ENCODE measurements at regions not wholly inside any gene's neighbourhood (a gene's known extent, or its start where the extent isn't known, plus 50 kb on each side); places are given as distances from the start of the nearest gene placed in this dataset.

- H3K9me3 ChIP-seq: no peaks in the 10 kb centered on the region
- no peaks in the 10 kb centered on the region for H3K36me3 ChIP-seq
- no peak overlapping the region for H3K27ac ChIP-seq (replicated peaks in 1 of 4)
- no peak for TF ChIP-seq POLR2AphosphoS5 (IDR thresholded peaks at IDR 0.05)
- no peak for TF ChIP-seq POLR2A (IDR thresholded peaks at IDR 0.05; ENCODE audit: low read depth)
- no peak for TF ChIP-seq CTCF (IDR thresholded peaks at IDR 0.05)
- TF ChIP-seq EP300 (IDR thresholded peaks at IDR 0.05): no peak
- intact Hi-C loops (cut with DNase I): no loop called here
- H3K4me3 ChIP-seq: no peak overlapping the region
- no peak for DNase-seq (ENCODE audit: extremely low spot score)
- 80% methylated on average over 6 of the region's 6 CpGs for WGBS
- H3K4me1 ChIP-seq: no peaks in the 10 kb centered on the region
- no peaks in the 10 kb centered on the region for H3K27me3 ChIP-seq
Observed at GRCh38 chr10:83222300-83222699, 917.0 kb upstream of the GHITM start.

GRCh38 chr10:83222832-83223742 lies 916.2 kb upstream of the GHITM start:
- TF ChIP-seq POLR2AphosphoS5 (IDR thresholded peaks at IDR 0.05) (no peak), CTCF (IDR thresholded peaks at IDR 0.05) (no peak), EP300 (IDR thresholded peaks at IDR 0.05) (no peak), POLR2A (IDR thresholded peaks at IDR 0.05; ENCODE audit: low read depth) (no peak)
- no peaks in the 10 kb centered on the region for H3K4me1 ChIP-seq
- H3K27me3 ChIP-seq: no peaks in the 10 kb centered on the region
- no peak for DNase-seq (ENCODE audit: extremely low spot score)
- H3K36me3 ChIP-seq: no peaks in the 10 kb centered on the region
- H3K9me3 ChIP-seq: no peaks in the 10 kb centered on the region
- no peak overlapping the region for H3K4me3 ChIP-seq
- WGBS: 80% methylated on average over 24 of the region's 25 CpGs
- no peak overlapping the region for H3K27ac ChIP-seq (replicated peaks in 1 of 4)
- intact Hi-C loops (cut with DNase I): no loop called here

GRCh38 chr10:83225781-83226180 lies 913.5 kb upstream of the GHITM start:
- H3K4me1 ChIP-seq: no peaks in the 10 kb centered on the region
- WGBS: 76% methylated on average over 4 of the region's 4 CpGs
- no peak for TF ChIP-seq POLR2AphosphoS5 (IDR thresholded peaks at IDR 0.05)
- TF ChIP-seq CTCF (IDR thresholded peaks at IDR 0.05): no peak
- TF ChIP-seq EP300 (IDR thresholded peaks at IDR 0.05): no peak
- TF ChIP-seq POLR2A (IDR thresholded peaks at IDR 0.05; ENCODE audit: low read depth): no peak
- intact Hi-C loops (cut with DNase I): no loop called here
- H3K36me3 ChIP-seq: no peaks in the 10 kb centered on the region
- no peaks in the 10 kb centered on the region for H3K9me3 ChIP-seq
- no peak overlapping the region for H3K4me3 ChIP-seq
- H3K27me3 ChIP-seq: no peaks in the 10 kb centered on the region
- no peak overlapping the region for H3K27ac ChIP-seq (replicated peaks in 1 of 4)
- no peak for DNase-seq (ENCODE audit: extremely low spot score)

- WGBS: 84% methylated on average over 8 of the region's 8 CpGs
- no peak for DNase-seq (ENCODE audit: extremely low spot score)
- Histone ChIP-seq H3K4me3 (no peak overlapping the region), H3K9me3 (no peaks in the 10 kb centered on the region), H3K36me3 (no peaks in the 10 kb centered on the region), H3K4me1 (no peaks in the 10 kb centered on the region), H3K27ac (replicated peaks in 1 of 4) (no peak overlapping the region), H3K27me3 (no peaks in the 10 kb centered on the region)
- TF ChIP-seq CTCF (IDR thresholded peaks at IDR 0.05) (no peak), POLR2A (IDR thresholded peaks at IDR 0.05; ENCODE audit: low read depth) (no peak)
- intact Hi-C loops (cut with DNase I): no loop called here
Observed at GRCh38 chr10:83229991-83230390, 909.3 kb upstream of the GHITM start.

GRCh38 chr10:83233691-83234090 lies 905.6 kb upstream of the GHITM start:
- Histone ChIP-seq H3K27me3 (no peaks in the 10 kb centered on the region), H3K27ac (replicated peaks in 1 of 4) (no peak overlapping the region), H3K4me1 (no peaks in the 10 kb centered on the region), H3K36me3 (no peaks in the 10 kb centered on the region), H3K4me3 (no peak overlapping the region), H3K9me3 (no peaks in the 10 kb centered on the region)
- intact Hi-C loops (cut with DNase I): no loop called here
- TF ChIP-seq EP300 (IDR thresholded peaks at IDR 0.05): no peak
- TF ChIP-seq POLR2A (IDR thresholded peaks at IDR 0.05; ENCODE audit: low read depth): no peak
- no peak for TF ChIP-seq CTCF (IDR thresholded peaks at IDR 0.05)
- TF ChIP-seq POLR2AphosphoS5 (IDR thresholded peaks at IDR 0.05): no peak
- 84% methylated on average over 1 of the region's 1 CpG for WGBS
- DNase-seq (ENCODE audit: extremely low spot score): no peak
